GM19455 (cell line): ENCODE measurements at regions not wholly inside any gene's neighbourhood (a gene's known extent, or its start where the extent isn't known, plus 50 kb on each side); places are given as distances from the start of the nearest gene placed in this dataset.
"Not testable (repeated sequence)": the region's sequence is repeated elsewhere in the genome, so short reads cannot be mapped to it uniquely, and the experiment has no call there.

Experiments
- ATAC-seq: cut with Tn5 transposase; IDR thresholded peaks from one replicate; pipeline ENCODE4 v1.9.1; 2021; ENCODE audit not compliant: unreplicated experiment

DNA sequence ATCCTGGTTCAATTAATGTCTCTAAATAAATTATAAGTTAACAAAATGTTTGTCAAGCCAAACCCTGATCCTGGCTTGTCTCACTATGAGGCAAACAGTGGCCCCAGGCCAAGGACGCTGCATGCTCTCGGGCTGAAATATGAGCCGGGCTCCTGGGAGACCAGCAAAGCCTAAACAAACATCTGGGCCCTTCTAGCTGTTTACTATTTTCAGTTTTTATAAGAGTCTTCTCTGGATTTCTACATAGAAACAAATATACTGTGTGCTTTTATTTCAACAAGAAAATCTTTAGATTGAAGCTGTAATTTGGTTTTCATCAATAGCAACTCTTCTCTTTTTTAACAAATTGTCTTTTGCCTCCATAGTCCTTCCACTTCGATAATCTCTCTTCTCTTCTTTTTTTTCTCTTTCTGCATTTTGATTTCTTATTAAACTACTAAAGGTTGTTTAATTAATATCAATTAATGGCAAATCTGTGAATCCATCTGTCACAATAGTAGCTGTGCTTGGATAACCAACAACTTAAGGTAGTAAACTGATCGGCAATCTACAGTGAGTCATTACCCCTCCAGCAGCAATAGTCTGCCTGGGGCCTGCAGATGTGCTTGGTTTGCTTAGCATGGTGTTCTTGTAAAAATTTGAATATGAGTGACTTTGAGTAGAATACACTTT, 83.3 kb upstream of the DNAJC1 start:
- no peak for ATAC-seq

DNA sequence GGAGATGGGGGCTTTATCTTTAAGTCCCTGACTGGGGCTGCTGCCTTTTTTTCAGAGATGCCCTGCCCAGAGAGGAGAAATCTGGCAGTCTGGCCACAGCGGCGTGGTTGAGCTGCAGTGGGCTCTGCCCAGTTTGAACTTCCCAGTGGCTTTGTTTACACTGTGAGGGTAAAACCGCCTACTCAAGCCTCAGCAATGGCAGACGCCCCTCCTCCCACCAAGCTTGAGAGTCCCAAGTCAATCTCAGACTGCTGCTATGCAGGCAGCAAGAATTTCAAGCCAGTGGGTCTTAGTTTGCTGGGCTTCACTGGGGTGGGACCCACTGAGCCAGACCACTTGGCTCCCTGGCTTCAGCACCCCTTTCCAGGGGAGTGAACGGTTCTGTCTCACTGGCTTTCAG, 76.4 kb upstream of the DNAJC1 start:
- ATAC-seq, result not testable (repeated sequence)

DNA sequence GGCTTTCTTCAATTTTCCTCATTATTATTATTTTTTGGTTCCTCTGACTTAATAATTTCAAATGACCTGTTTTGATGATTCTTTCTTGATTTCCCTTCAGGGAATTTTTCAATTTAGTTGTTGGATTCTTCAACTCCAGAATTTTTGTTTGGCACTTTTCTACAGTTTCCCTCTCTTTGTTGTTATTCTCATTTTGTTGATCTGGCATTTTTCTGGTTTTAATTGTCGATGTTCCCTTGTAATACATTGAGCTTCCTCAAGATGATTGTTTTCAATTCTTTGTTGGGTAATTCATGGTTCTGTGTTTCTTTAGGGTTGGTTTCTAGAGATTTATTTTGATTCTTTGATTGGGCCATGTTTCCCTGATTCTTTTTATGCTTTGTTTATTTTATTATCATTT, 67.8 kb upstream of the DNAJC1 start:
- no peak for ATAC-seq

DNA sequence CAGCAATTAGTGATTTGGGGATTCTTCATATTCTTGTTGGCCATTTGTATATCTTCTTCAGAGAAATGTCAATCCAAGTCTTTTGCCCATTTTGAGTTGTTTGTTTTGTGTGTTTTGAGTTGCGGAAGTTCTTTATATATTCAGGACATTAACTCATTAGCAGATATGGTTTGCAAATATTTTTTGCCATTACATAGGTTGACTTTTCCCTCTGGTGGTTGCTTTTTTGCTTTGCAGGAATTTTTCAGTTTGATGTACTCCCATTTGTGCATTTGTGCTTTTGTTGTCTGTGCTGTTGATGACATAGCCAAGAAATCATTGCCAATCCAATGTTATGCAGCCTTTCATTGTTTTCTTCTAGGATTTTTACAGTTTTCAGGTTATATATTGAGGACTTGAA, 63.6 kb upstream of the DNAJC1 start:
- no peak for ATAC-seq

DNA sequence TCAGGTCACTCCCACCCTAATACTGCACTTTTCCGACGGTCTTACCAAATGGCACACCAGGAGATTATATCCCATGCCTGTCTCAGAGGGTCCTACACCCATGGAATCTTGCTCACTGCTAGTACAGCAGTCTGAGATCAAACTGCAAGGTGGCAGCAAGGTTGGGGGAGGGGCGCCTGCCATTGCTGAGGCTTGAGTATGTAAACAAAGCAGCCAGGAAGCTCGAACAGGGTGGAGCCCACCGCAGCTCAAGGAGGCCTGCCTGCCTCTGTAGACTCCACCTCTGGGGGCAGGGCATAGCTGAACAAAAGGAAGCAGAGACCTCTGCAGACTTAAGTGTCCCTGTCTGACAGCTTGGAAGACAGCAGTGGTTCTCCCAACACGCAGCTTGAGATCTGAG, 57.5 kb upstream of the DNAJC1 start:
- ATAC-seq, result not testable (repeated sequence)

DNA sequence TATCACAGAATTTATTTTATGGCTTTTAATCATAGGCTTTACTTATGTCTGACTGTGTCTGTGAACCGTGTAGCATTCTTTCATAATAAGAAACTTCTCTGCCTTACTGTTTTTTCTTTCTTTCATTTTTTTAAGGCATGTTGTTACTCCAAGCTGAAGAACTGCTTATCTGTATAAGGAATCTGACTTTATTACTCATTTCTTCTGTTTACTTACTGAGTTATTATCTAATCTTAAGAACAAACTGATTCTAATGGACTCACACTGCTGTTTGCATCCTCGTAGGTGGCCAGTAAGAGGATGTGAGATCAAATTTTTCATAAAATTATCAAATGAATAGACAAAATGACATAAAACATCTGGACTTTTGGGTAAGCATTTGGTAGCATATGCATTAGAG, 54.7 kb upstream of the DNAJC1 start:
- ATAC-seq, result no peak

DNA sequence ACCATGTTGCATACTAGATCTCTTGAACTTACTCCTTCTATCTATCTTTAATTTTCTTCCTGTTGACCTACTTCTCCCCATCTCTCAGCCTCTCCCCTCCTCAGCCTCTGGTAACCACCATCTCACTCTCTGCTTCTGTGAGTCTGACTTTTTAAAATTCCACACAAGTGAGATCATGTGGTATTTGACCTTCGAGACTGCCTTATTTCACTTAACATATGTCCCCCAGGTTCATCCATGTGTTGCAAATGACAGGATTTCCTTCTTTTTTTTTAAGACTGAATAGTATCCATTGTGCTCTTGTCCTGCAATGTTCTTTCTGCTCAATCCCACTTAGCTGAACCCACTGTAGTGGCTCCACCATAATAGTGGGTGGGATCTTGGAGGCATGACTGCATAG, 51.4 kb upstream of the DNAJC1 start:
- ATAC-seq, result no peak
